GM10266 (cell line): ENCODE measurements at regions not wholly inside any gene's neighbourhood (a gene's known extent, or its start where the extent isn't known, plus 50 kb on each side); places are given as distances from the start of the nearest gene placed in this dataset.

Experiments
- DNase-seq: peaks from one replicate; pipeline ENCODE4 v3.0.0; 2012; ENCODE audit errors: extremely low spot score
- TF ChIP-seq, protein P1 (sequence below): IDR thresholded peaks from 2 replicates; pipeline ENCODE4 v1.5.1; 2012; ENCODE audit warnings: mild to moderate bottlenecking, low read depth; ENCODE audit not compliant: control insufficient read depth, insufficient read depth; ENCODE audit errors: missing control alignments

- DNase-seq, result no peak
- TF ChIP-seq, protein P1, sequence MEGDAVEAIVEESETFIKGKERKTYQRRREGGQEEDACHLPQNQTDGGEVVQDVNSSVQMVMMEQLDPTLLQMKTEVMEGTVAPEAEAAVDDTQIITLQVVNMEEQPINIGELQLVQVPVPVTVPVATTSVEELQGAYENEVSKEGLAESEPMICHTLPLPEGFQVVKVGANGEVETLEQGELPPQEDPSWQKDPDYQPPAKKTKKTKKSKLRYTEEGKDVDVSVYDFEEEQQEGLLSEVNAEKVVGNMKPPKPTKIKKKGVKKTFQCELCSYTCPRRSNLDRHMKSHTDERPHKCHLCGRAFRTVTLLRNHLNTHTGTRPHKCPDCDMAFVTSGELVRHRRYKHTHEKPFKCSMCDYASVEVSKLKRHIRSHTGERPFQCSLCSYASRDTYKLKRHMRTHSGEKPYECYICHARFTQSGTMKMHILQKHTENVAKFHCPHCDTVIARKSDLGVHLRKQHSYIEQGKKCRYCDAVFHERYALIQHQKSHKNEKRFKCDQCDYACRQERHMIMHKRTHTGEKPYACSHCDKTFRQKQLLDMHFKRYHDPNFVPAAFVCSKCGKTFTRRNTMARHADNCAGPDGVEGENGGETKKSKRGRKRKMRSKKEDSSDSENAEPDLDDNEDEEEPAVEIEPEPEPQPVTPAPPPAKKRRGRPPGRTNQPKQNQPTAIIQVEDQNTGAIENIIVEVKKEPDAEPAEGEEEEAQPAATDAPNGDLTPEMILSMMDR, result no peak
Observed at GRCh38 chr2:199602896-199603717, 145.4 kb upstream of the SATB2 start.

GRCh38 chr2:199602271-199602895 lies 144.6 kb upstream of the SATB2 start:
- no peak for DNase-seq
- TF ChIP-seq, protein P1, result peak; percentile 8

- no peak for DNase-seq
- TF ChIP-seq, protein P1, result peak; percentile 44
Observed at GRCh38 chr2:199596549-199596948, 138.8 kb upstream of the SATB2 start.

DNA sequence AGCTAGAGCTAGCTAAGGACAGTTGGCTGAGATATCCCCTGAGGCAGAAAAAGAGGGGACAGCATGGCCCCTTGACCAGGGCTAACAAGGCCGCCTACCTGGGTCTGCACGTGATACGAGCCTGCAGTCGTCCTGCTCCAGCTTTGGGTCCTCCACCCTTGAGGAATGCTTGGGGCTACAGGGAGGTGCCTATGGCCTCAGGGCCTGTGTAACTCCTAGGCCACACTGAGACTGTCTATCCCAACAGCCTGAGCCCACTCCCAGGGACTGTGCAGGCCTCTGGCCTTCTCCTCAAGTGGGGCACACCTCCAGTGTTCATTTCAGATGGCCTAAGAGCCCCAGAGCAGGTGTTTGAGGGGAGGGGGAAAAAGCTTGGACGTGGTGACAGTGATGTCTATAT lies 136.7 kb upstream of the SATB2 start:
- DNase-seq, result no peak
- TF ChIP-seq, protein P1, result no peak

GRCh38 chr2:199591826-199592225 lies 134.1 kb upstream of the SATB2 start:
- DNase-seq, result no peak
- TF ChIP-seq, protein P1, result no peak

DNA sequence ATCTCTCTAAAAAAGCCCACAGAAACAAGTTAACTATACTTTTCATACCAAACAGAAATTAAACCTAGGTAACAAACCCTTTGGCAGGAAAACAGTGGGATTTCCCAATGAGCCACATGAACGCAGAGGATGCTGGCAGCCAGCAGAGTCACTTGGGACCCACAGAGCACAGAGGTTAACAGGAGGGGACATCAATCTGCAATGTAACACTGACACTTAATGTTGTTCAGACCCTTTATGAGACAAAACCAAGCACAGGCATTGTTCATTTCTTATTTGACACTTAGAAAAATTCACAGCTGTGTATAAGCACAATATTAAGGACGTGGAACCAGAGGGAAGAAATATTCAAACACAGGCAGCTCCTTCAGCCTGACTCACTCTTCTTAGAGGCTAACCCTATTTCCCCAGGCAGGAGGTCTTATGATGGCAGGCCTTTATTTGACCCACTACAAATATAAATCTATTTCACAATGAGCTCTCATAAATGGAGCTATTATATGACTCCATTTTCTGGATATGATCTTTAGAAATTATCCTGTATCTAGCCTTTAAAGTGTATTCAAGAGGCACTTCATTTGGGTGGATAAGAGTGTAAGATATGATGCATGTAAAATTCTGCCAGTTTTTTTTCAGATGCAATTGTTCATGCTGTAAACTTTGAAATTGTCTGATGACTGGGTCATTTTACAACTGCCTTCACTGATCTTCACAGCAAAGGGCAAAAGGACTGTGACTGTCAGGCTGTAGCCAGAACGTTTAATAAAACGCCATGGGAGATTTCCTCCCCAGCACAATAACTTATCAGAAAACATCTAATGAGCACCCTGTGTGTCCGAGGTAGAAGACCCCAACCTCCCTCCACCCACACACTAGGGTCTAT lies 132.8 kb upstream of the SATB2 start:
- DNase-seq, result no peak
- TF ChIP-seq, protein P1, result no peak

DNA sequence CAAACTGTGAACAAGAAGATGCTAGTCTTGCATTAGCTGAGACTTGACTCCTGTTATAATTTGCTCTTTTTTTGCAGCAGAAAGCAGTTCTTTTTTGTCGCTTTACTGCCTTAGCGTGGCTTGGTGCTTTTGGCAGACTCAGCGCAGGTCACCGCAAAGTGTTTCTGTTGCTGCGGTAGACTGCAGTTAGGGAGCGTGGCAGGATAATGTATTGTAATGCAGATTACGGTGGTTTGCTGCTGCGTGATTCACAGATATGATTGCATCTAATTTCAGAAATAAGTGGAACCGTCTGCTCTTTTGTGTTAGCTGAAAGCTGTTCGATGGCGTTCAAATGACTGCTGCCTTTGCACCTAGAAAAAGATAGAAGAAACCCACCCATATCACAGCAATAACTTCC lies 131.6 kb upstream of the SATB2 start:
- TF ChIP-seq, protein P1, result no peak
- no peak for DNase-seq
